GM12892 (cell line): ENCODE measurements at regions not wholly inside any gene's neighbourhood (a gene's known extent, or its start where the extent isn't known, plus 50 kb on each side); places are given as distances from the start of the nearest gene placed in this dataset.

Experiments used
- POLR2A ChIP-seq: IDR thresholded peaks from 2 replicates; pipeline ENCODE4 v1.6.1; 2011; ENCODE audit warnings: low read depth, low read length, control low read depth
- TAF1 ChIP-seq: IDR thresholded peaks from 2 replicates; pipeline ENCODE4 v1.6.1; 2011; ENCODE audit warnings: low read depth, mild to moderate bottlenecking, control low read depth, low read length, borderline replicate concordance

DNA sequence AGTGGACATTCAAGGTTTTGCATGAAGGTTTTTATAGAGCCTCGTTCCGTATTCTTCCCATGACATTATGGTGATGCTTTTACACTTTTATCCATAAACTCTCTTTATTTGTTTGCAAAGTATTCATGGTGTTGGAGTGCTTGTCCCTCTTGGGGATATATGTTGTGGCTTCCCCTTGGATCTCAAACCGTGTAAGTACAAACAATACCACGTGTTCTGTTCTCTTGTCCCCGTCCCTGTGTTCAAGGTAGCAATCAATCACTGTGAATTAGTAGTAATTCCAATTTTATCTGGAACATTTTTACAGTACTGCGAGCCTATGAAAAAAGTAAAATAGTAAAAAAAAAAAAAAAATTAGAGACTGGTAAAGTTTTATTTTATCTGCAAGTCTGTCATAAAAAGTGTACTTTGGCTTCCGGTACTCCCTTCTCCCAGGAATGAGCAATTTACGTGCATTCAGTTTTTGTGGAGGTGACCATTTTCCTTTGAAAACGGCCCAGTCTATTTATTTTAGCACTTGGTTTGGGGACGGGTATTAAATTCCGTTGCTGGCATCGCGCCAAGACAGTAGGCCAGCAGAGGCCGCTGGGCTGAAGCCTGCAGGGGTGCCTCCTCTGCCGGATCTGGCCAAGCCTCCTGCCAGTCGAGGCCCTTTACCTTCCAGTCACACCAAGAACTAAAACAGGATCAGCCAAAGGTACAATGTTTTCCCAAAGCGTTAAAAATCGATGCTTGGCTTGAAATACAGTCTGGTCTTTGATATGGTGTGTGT is 175.7 kb downstream of the SOCS6 start:
- TF ChIP-seq TAF1 (no peak), POLR2A (no peak)
